Mucosa of gallbladder (tissue), 1 donor: ENCODE measurements at regions not wholly inside any gene's neighbourhood (a gene's known extent, or its start where the extent isn't known, plus 50 kb on each side); places are given as distances from the start of the nearest gene placed in this dataset.

ENCODE experiments used
- DNase-seq: peaks from one replicate; pipeline ENCODE4 v3.0.0-alpha.2; 2020; ENCODE audit warnings: low spot score
- donor health status: DM: no; HTN: no; CAD: no.

DNA sequence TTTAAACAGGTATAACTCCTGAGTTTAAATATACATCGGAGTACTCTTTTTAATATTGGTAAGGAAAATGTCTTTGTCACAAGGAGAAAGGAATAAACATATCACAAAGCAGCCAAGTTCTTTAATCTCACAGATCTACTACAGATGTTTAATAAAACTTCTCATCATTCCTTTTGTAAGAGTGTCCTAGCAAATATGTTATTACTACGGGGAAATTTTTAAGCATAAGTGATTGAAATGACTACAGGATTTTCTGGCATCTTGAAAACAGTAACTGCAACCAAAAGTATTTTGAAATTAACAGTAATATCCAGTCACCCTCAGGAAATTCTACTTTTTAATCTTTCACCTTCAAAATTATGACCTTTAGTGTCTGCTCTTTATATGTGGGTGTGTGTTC lies 403.1 kb downstream of the IRS1 start:
- no peak for DNase-seq

DNA sequence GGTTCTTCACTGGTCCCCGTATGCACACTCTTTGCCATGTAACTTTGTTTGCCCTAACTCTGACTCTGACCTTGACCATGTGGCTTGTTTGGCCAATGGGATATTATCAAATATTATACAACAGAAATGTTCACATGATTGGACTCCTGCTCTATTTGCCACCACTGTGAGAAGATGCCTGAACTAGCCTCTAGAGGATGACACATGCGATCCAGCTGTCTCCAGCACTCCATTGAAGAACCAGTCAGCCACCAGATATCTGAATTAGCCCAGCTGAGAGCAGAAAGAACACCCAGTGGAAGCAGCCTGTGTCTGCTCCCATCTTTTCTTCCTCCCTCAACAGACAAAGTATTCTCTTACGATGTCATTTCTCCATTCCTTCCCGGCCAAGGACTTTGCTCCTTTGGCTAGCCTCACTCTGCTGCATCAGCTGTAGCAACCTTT lies 412.1 kb downstream of the IRS1 start:
- no peak for DNase-seq

GRCh38 chr2:226383461-226383860 lies 416.2 kb downstream of the IRS1 start:
- no peak for DNase-seq

DNA sequence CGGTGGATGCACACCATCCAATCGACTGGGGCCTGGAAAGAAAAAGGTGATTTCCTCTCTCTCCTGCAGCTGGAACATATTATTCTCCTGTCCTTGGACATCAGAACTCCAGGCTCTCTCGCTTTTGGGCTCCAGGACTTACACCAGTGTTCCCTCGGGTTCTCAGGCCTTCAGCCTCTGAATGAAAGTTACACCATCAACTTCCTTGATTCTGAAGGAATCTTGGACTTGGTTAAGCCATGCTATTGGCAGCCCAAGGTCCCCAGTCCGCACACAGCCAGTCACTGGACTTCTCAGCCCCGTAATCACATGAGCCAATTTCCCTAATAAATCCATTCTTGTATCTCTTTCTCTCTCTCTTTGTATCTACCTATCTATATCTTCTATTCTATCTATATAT lies 418.9 kb downstream of the IRS1 start:
- no peak for DNase-seq

DNA sequence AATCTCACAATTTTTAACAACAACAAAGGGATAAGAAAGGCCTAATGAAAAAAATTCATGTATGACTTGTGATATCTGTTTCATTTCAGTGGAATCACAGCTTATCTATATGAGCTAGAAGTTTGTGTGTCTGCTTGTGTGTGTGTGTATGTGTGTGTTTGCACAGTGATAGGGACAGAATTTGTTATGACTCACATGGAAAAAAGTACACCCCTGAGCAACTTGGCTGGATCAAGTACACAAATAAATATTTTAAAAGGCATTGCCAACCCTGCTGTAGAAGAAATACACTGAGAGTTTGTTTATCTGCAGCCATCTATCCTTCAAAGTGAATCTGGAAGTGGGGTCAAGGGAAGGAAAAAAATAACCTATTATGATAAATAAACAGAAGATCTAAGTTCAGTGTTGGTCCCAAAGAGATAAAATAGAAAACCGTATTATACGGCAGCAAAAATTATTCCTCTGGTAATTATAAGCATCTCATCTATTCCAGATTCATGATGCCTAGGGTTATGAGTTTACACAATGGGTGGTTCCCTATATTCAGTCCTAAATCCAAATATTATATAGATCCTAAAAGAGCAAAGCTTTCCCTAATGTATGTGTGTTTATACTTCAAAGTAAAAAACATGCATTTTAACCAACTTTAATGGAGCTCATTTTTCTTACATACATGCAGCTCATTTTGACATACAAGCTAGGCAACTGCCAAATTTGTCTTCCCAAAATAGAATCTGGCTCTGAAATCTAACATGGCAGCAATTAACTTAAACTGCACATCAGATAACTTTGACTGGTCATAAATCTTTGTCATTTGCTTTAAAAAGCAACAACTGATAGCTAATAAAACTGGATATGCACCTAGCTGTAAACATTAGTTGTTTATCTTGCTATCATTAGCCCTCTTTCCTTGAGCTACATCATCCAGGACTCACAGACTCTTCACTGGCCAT lies 420.6 kb downstream of the IRS1 start:
- peak; percentile 14 for DNase-seq

DNA sequence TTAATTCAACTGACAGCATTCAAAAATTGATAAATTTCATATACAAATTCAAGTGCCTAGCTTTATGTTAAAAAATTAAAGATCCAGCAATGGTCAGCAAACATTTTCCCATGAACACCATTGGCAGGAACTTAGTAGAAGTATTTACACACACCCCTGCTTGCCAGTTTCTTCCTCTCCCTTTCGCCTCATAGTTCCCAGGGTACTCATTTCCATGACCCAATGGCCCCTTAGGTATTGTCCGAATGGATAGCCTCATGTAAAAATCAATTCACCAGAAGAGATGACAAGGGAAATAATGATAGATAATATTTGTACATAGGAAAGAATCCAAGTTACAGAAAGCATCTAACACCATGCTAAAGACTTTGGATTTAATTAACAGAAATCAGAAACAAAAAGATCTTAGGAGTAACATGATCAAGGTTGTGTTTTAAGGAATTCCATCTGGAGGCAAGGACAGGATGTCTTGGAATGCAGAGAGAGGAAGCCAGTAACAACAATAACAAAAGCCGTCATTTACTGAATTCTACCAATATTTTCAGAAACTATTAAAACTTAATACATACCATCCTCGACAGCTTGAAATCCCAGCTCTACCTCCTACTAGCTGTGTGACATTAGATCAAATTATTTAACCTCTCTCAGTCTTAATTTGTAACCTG lies 423.0 kb downstream of the IRS1 start:
- no peak for DNase-seq

- DNase-seq, result no peak
Measured at GRCh38 chr2:226366920-226367319, 432.7 kb downstream of the IRS1 start.

DNA sequence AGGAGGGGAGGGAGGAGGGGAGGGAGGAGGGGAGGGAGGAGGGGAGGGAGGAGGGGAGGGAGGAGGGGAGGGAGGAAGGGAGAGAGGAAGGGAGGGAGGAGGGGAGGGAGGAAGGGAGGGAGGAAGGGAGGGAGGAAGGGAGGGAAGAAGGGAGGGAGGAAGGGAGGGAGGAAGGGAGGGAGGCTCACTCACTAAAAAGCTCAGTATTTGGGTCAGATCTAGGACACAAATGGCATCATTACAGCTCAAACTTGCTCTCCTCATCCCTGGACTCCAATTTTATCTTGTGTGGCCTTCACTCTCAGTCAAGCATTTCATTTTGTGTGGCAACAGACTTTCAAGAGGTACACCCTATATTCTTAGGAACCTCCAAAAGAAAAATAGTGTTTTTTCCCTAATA lies 435.4 kb downstream of the IRS1 start:
- DNase-seq, result no peak

DNA sequence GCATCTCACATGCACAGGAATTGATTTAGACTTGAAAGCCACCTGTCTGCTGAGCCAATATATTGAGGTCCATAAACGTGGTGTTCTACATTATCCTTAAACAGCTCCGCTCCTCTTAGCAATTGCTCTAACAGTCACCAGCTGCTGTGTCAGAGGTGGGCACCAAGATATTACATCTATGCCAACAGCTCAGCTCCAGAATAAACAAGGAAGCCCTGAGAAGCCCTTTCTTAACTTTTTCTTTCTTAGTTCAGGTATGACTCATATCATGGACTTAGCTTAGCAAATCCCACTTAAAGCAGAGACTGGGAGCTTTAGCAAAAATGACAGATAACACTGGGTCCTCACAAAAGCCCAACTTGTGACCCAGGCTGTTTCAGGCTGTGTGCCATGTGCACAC lies 436.6 kb downstream of the IRS1 start:
- no peak for DNase-seq

DNA sequence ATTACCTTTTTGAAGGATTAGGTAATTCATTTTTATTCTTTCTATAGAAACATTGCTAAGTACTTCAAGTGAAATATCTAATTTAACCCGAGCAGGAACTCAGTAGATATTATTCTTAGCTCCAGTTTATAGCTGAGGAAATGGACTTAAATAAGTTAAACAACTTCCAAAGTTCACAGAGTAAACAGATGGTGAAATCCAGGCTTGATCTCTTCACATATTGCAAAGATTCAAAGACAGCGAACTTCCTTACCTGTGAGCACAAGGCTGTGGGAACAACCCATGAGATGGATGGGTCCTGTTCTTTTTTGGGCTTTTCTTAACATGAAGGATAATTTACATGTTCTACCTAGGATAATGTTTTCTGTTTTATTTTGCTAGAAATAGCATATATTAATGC lies 439.0 kb downstream of the IRS1 start:
- DNase-seq, result no peak

GRCh38 chr2:226358688-226359087 lies 440.9 kb downstream of the IRS1 start:
- DNase-seq, result no peak

DNA sequence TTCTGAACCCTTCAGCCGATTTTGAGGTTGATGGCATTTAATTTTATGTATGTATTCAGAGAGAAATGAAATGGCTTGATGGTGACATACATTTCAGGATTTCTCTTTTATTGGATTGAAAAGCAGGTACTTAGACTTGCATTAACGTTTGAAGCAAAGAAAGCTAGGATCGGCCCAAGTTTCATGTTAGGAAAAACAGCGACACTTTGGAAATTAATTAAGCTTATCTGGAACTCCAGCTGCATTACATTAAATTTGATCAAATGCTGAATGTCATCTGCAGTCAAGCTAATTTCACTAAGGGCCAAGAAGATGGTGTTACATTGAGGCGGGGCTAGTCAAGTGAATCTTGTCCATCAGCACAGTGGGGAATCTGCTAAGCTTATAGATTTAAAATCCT lies 441.8 kb downstream of the IRS1 start:
- DNase-seq, result no peak

- DNase-seq, result no peak
Measured at GRCh38 chr2:226355600-226355999, 444.0 kb downstream of the IRS1 start.

DNA sequence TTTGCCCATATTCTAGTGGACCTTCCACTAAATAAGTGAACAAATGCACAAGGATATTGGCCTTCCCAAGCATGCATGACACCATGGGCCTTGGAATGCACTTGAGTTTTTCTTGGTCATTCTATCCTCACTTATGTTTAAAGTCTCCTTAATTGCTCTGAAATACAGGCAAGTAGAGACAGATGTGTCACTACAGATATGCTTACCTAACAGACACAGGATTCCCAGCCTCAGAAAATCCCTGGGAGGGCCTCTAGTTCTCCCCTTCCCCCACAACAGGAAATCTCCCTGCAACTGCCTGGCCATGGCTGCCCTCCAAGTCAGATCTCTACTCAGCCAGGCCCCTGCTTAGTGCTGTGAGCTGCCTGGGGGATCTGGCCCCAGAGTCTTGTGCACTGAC lies 445.2 kb downstream of the IRS1 start:
- no peak for DNase-seq

DNA sequence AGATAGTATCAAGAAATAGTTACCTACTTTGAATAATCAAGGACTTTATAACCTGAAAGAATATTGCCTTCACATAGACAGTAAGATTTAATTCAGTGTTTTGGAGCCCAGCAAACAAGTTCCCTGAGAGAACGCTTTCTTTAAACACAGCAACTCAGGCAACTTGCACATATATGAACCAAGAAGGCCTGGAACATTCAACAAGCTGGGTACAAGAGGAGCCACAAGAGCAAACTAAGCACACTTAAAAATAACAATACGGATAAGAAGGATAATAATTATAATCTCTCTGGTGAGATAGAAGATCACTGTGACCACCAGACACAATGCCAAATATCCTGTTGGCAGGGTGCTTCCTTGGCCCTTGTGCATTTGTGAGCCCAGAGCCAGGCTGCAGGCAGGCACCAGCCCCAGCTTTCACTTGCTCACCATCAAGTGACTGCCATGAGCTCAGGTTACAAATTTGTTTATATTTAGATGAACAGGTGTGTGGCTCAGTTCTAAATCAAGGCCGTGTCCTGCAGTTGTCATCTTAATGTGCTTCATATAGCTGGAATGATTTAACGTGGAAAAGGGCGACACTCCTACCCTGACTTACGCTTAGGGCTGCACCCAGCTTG lies 446.6 kb downstream of the IRS1 start:
- DNase-seq, result no peak

DNA sequence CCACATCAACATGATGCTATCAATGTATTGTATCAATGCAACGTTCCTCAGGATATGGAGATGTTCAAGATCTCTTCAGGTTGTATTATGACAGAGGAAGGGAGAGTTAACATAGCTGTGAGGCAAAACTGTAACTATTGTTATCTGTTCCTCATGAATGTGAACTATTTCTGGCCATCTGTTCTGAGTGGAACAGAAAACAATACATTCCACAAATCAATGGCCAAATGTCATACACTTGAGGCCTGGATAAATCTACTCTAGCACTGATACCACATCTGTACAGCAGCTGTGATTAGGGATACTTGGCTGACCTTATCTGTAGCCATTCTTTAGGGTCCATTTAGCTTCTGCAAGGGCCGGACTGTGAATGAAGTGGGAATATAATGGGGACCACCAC lies 447.9 kb downstream of the IRS1 start:
- DNase-seq, result no peak

DNA sequence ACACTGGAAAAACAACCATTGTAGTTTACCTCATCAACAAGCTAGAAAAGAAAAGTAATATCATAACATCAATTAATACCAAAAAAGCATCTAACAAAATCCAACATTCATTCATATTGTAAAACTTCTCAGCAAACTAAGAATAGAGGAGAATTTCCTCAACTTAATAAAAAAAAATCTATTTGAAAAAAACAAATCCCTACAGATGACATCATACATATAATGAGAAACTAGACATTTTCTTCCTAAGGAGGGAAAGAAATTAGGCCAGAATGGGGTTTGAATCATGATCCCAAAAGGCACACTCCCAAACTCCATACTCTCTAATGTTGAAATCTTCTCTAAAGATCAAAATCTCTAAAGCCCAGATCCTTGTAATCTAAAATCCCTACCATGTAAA lies 460.0 kb downstream of the IRS1 start:
- no peak for DNase-seq

GRCh38 chr2:226338825-226339224 lies 460.8 kb downstream of the IRS1 start:
- no peak for DNase-seq

DNA sequence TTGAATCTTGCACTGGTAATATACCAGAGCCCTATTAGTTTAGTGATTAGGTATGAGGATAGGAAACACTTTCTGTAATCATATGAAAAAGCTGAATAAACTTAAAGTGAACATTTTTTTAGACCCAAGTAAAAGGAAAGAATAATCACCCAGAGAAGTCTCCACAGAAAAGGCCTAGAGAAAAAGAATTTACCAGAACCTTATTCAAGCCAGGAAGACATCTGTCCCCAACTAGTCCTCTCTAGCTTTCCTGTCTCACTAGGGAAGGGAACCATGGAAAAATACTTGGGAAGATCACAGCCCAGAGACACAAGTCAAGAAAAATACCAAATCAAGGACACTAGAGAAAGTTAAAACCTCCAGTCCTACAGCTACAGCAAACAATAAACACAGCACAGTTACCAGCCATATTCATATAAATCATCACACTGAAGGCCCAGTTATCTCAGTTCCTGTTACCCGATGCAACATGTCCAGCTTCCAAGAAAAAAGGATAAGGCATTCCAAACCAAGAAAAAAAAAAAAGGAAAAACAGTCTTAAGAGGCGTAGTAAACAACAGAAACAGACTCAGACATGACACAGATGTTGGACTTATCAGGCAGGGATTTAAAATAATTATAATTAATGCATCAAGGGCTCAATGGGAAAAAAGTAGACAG lies 461.5 kb downstream of the IRS1 start:
- no peak for DNase-seq

DNA sequence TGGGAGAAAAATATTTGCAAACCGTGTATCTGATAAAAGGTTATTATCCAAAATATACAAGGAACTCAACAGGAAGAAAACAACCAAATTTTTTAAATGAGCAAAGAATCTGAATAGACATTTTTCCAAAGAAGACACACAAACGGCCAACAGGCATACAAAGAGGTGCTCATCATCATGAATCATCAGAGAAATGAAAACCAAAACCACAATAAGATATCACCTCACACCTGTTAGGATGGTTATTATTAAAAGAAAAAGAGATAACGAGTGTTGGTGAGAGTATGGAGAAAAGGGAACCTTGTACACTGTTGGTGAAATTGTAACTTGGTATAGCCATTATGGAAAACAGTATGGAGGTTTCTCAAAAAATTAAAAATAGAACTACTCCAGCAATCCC lies 463.3 kb downstream of the IRS1 start:
- DNase-seq, result no peak

GRCh38 chr2:226334981-226335720 lies 464.5 kb downstream of the IRS1 start:
- DNase-seq, result no peak

GRCh38 chr2:226333388-226333787 lies 466.2 kb downstream of the IRS1 start:
- DNase-seq, result no peak
